DMS153 treated with DMSO at 0.1 percent for 48 hours (cell line): ENCODE measurements at regions not wholly inside any gene's neighbourhood (a gene's known extent, or its start where the extent isn't known, plus 50 kb on each side); places are given as distances from the start of the nearest gene placed in this dataset.

Source experiments
- DNase-seq: peaks from one replicate; lab custom pipeline; 2025; ENCODE audit not compliant: unreplicated experiment; lab: John Stamatoyannopoulos, UW

- DNase-seq = no peak
These were observed 306.9 kb downstream of the ZPLD1 start for GRCh38 chr3:102741694-102742093.

GRCh38 chr3:102745881-102746280 is 311.1 kb downstream of the ZPLD1 start:
- no peak for DNase-seq

- DNase-seq = no peak
These were observed 312.8 kb downstream of the ZPLD1 start for GRCh38 chr3:102747611-102748010.

- no peak for DNase-seq
These were observed 313.8 kb downstream of the ZPLD1 start for GRCh38 chr3:102748646-102749045.

GRCh38 chr3:102750322-102750721 is 315.5 kb downstream of the ZPLD1 start:
- no peak for DNase-seq

- no peak for DNase-seq
These were observed 319.1 kb downstream of the ZPLD1 start for GRCh38 chr3:102753901-102754300.

- no peak for DNase-seq
These were observed 321.9 kb downstream of the ZPLD1 start for GRCh38 chr3:102756706-102757105.

- no peak for DNase-seq
These were observed 323.1 kb downstream of the ZPLD1 start for GRCh38 chr3:102757950-102758349.

- DNase-seq = no peak
These were observed 327.0 kb downstream of the ZPLD1 start for GRCh38 chr3:102761766-102762165.

- DNase-seq = no peak
These were observed 356.0 kb downstream of the ZPLD1 start for GRCh38 chr3:102790747-102791325.

- no peak for DNase-seq
These were observed 357.1 kb downstream of the ZPLD1 start for GRCh38 chr3:102791641-102792589.

GRCh38 chr3:102796804-102797203 is 362.0 kb downstream of the ZPLD1 start:
- no peak for DNase-seq

- DNase-seq = no peak
These were observed 368.1 kb downstream of the ZPLD1 start for GRCh38 chr3:102802819-102803420.

GRCh38 chr3:102810937-102811336 is 376.1 kb downstream of the ZPLD1 start:
- no peak for DNase-seq

GRCh38 chr3:102826636-102827035 is 391.8 kb downstream of the ZPLD1 start:
- no peak for DNase-seq

- no peak for DNase-seq
These were observed 392.6 kb downstream of the ZPLD1 start for GRCh38 chr3:102827386-102827785.

GRCh38 chr3:102830415-102830814 is 395.6 kb downstream of the ZPLD1 start:
- DNase-seq = no peak

- no peak for DNase-seq
These were observed 407.1 kb downstream of the ZPLD1 start for GRCh38 chr3:102841866-102842265.

- no peak for DNase-seq
These were observed 432.0 kb downstream of the ZPLD1 start for GRCh38 chr3:102866845-102867244.

GRCh38 chr3:102883515-102883914 is 448.7 kb downstream of the ZPLD1 start:
- no peak for DNase-seq

- DNase-seq = no peak
These were observed 450.5 kb downstream of the ZPLD1 start for GRCh38 chr3:102885289-102885688.

- no peak for DNase-seq
These were observed 452.6 kb downstream of the ZPLD1 start for GRCh38 chr3:102887431-102887830.
